NCI-H510A treated with DMSO at 0.1 percent for 48 hours (cell line): ENCODE measurements at regions not wholly inside any gene's neighbourhood (a gene's known extent, or its start where the extent isn't known, plus 50 kb on each side); places are given as distances from the start of the nearest gene placed in this dataset.

ENCODE experiments used
- DNase-seq: peaks from one replicate; lab custom pipeline; 2025; lab: John Stamatoyannopoulos, UW

- no peak for DNase-seq
Measured at GRCh38 chr1:199976496-199977144, 50.9 kb upstream of the NR5A2 start.
